ENCODE measurements at regions not wholly inside any gene's neighbourhood (a gene's known extent, or its start where the extent isn't known, plus 50 kb on each side); places are given as distances from the start of the nearest gene placed in this dataset.

- no peak for DNase-seq
These were observed 931.1 kb upstream of the TENM4 start for GRCh38 chr11:80371931-80372330.

GRCh38 chr11:80365980-80366379 lies 925.1 kb upstream of the TENM4 start:
- no peak for DNase-seq

GRCh38 chr11:80365076-80365725 lies 924.4 kb upstream of the TENM4 start:
- no peak for DNase-seq

- no peak for DNase-seq
These were observed 921.9 kb upstream of the TENM4 start for GRCh38 chr11:80362563-80363340.

GRCh38 chr11:80355251-80355650 lies 914.4 kb upstream of the TENM4 start:
- DNase-seq, result no peak

GRCh38 chr11:80350541-80350940 lies 909.7 kb upstream of the TENM4 start:
- no peak for DNase-seq

GRCh38 chr11:80349997-80350396 lies 909.2 kb upstream of the TENM4 start:
- DNase-seq, result no peak

- no peak for DNase-seq
These were observed 905.7 kb upstream of the TENM4 start for GRCh38 chr11:80346353-80347059.

- no peak for DNase-seq
These were observed 902.6 kb upstream of the TENM4 start for GRCh38 chr11:80343436-80343835.

GRCh38 chr11:80338231-80338630 lies 897.4 kb upstream of the TENM4 start:
- DNase-seq, result no peak

- no peak for DNase-seq
These were observed 890.9 kb upstream of the TENM4 start for GRCh38 chr11:80331694-80332093.

- DNase-seq, result no peak
These were observed 889.4 kb upstream of the TENM4 start for GRCh38 chr11:80330264-80330663.

GRCh38 chr11:80328774-80329173 lies 887.9 kb upstream of the TENM4 start:
- no peak for DNase-seq

GRCh38 chr11:80327956-80328614 lies 887.3 kb upstream of the TENM4 start:
- DNase-seq, result no peak

- no peak for DNase-seq
These were observed 881.0 kb upstream of the TENM4 start for GRCh38 chr11:80321786-80322185.

GRCh38 chr11:80320765-80321164 lies 879.9 kb upstream of the TENM4 start:
- DNase-seq, result peak; percentile 5 to 15

- no peak for DNase-seq
These were observed 879.4 kb upstream of the TENM4 start for GRCh38 chr11:80320226-80320625.

- no peak for DNase-seq
These were observed 876.8 kb upstream of the TENM4 start for GRCh38 chr11:80317612-80318011.

GRCh38 chr11:80315200-80315599 lies 874.4 kb upstream of the TENM4 start:
- no peak for DNase-seq

- no peak for DNase-seq
These were observed 868.5 kb upstream of the TENM4 start for GRCh38 chr11:80309301-80309700.

- no peak for DNase-seq
These were observed 866.8 kb upstream of the TENM4 start for GRCh38 chr11:80307676-80308075.

GRCh38 chr11:80297858-80298632 lies 857.2 kb upstream of the TENM4 start:
- no peak for DNase-seq

- DNase-seq, result no peak
These were observed 852.5 kb upstream of the TENM4 start for GRCh38 chr11:80293293-80293692.

Measured in NCI-H526 (cell line).